ENCODE measurements at regions not wholly inside any gene's neighbourhood (a gene's known extent, or its start where the extent isn't known, plus 50 kb on each side); places are given as distances from the start of the nearest gene placed in this dataset.

GRCh38 chr10:131773370-131774343 lies 127.2 kb upstream of the PPP2R2D start:
- TF ChIP-seq HDAC6 (IDR thresholded peaks at IDR 0.05; ENCODE audit: unreplicated experiment) (no peak), SRF (IDR thresholded peaks at IDR 0.05; ENCODE audit: low read depth in 2 of 2, low read length in 2 of 2) (no peak), EP300 (IDR thresholded peaks at IDR 0.05; ENCODE audit: borderline replicate concordance in 1 of 2, control insufficient read depth in 1 of 2, low read depth in 2 of 2, low read length in 2 of 2) (no peak), SKIL (IDR thresholded peaks at IDR 0.05; ENCODE audit: low read depth, poor library complexity, severe bottlenecking) (no peak), RAD21 (IDR thresholded peaks at IDR 0.05; ENCODE audit: insufficient read depth, low read depth, low read length) (no peak), ATF3 (IDR thresholded peaks at IDR 0.05; ENCODE audit: borderline replicate concordance, extremely low read depth, low read depth, low read length) (no peak), PBX3 (IDR thresholded peaks at IDR 0.05; ENCODE audit: insufficient replicate concordance, low read depth, low read length) (no peak), TCF12 (IDR thresholded peaks at IDR 0.05; ENCODE audit: low read depth, low read length) (no peak), POLR2AphosphoS2 (IDR thresholded peaks at IDR 0.05; ENCODE audit: low read depth, low read length) (no peak), SREBF2 (IDR thresholded peaks at IDR 0.05; ENCODE audit: low read length) (no peak), CTCF (IDR thresholded peaks at IDR 0.05 in 2 of 3, conservative IDR thresholded peaks at IDR 0.05 in 1 of 3; ENCODE audit: control insufficient read depth in 2 of 3, extremely low read depth in 1 of 3, insufficient read depth in 1 of 3, low read depth in 3 of 3, low read length in 3 of 3) (no peak), POLR2AphosphoS5 (IDR thresholded peaks at IDR 0.05; ENCODE audit: low read length) (no peak), ETV6 (conservative IDR thresholded peaks at IDR 0.05 in 1 of 2, IDR thresholded peaks at IDR 0.05 in 1 of 2; ENCODE audit: borderline replicate concordance in 1 of 2, low read depth in 1 of 2) (no peak), POLR2A (IDR thresholded peaks at IDR 0.05; ENCODE audit: low read depth, low read length) (no peak)
